ENCODE measurements at regions not wholly inside any gene's neighbourhood (a gene's known extent, or its start where the extent isn't known, plus 50 kb on each side); places are given as distances from the start of the nearest gene placed in this dataset.

GRCh38 chr11:111047374-111047773, 198.2 kb upstream of the POU2AF2 start:
- CTCF ChIA-PET, result no interaction called here
- TF ChIP-seq ARNT (IDR thresholded peaks at IDR 0.05) (no peak), TARDBP (IDR thresholded peaks at IDR 0.05) (no peak), CTBP1 (IDR thresholded peaks at IDR 0.05; ENCODE audit: borderline replicate concordance) (no peak), L3MBTL2 (conservative IDR thresholded peaks at IDR 0.05) (no peak), ZNF384 (IDR thresholded peaks at IDR 0.05) (no peak), SUZ12 (IDR thresholded peaks at IDR 0.05) (no peak), FOXK2 (IDR thresholded peaks at IDR 0.05) (no peak), LEF1 (IDR thresholded peaks at IDR 0.05; ENCODE audit: borderline replicate concordance) (no peak), SP1 (IDR thresholded peaks at IDR 0.05) (no peak), FOXM1 (IDR thresholded peaks at IDR 0.05; ENCODE audit: borderline replicate concordance) (no peak), NFRKB (IDR thresholded peaks at IDR 0.05) (no peak), ELF4 (IDR thresholded peaks at IDR 0.05) (no peak)
- POLR2A ChIA-PET, result no interaction called here
- no peak for DNase-seq (ENCODE audit: extremely low spot score)

DNA sequence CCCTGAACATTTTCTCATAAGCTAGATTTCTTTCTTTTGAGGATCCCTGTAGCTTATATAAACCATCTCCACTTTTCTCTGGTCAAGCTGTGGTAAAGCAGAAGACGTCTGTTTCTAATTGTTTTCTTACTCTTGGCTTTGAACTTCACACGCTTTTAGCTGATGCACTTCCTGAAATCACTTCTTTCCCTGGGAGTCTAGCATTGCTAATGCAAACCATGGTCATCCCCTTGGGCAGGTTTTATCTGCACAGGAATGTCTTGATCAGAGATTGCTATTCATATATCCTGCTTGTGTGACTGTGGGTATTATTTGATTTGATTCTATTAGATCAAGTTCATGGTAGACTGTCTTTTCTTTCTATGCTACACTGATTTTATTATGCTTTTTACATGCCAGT, 199.2 kb upstream of the POU2AF2 start:
- POLR2A ChIA-PET, result no interaction called here
- CTCF ChIA-PET, result no interaction called here
- no peak for DNase-seq (ENCODE audit: extremely low spot score)
- TF ChIP-seq FOXK2 (IDR thresholded peaks at IDR 0.05) (no peak), ARNT (IDR thresholded peaks at IDR 0.05) (no peak), CTBP1 (IDR thresholded peaks at IDR 0.05; ENCODE audit: borderline replicate concordance) (no peak), FOXA1 (IDR thresholded peaks at IDR 0.05) (no peak), TARDBP (IDR thresholded peaks at IDR 0.05) (no peak), FOXM1 (IDR thresholded peaks at IDR 0.05; ENCODE audit: borderline replicate concordance) (no peak), NFRKB (IDR thresholded peaks at IDR 0.05) (no peak), SP1 (IDR thresholded peaks at IDR 0.05) (no peak), PKNOX1 (IDR thresholded peaks at IDR 0.05) (no peak), L3MBTL2 (conservative IDR thresholded peaks at IDR 0.05) (no peak), ELF4 (IDR thresholded peaks at IDR 0.05) (no peak), LEF1 (IDR thresholded peaks at IDR 0.05; ENCODE audit: borderline replicate concordance) (no peak), HDGF (IDR thresholded peaks at IDR 0.05; ENCODE audit: borderline replicate concordance) (no peak), BHLHE40 (IDR thresholded peaks at IDR 0.05; ENCODE audit: borderline replicate concordance) (no peak), SUZ12 (IDR thresholded peaks at IDR 0.05) (no peak), ZNF384 (IDR thresholded peaks at IDR 0.05) (no peak)

DNA sequence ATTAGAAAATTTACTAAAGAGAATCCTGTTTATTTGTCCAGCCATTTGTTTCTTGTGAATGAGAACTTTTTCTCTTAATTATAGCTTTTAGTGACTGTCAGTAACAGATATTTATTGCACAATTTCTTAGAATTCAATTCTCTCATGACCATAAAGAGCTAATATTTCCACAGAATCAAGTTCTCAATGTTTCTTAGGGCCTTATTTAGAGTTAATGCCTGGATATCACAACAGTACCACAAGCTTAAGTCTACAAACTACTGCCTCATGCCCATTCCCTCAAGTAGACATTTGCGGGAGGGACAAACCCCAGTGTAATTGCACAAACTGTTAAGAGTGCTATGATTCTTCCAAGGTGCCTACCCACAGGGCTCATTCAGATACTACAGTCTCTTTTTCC, 199.7 kb upstream of the POU2AF2 start:
- POLR2A ChIA-PET, result no interaction called here
- CTCF ChIA-PET, result no interaction called here
- no peak for TF ChIP-seq LEF1 (IDR thresholded peaks at IDR 0.05; ENCODE audit: borderline replicate concordance)
- no peak for TF ChIP-seq FOXM1 (IDR thresholded peaks at IDR 0.05; ENCODE audit: borderline replicate concordance)
- TF ChIP-seq ELF4 (IDR thresholded peaks at IDR 0.05), result no peak
- TF ChIP-seq FOXA1 (IDR thresholded peaks at IDR 0.05), result no peak
- DNase-seq (ENCODE audit: extremely low spot score), result no peak

DNA sequence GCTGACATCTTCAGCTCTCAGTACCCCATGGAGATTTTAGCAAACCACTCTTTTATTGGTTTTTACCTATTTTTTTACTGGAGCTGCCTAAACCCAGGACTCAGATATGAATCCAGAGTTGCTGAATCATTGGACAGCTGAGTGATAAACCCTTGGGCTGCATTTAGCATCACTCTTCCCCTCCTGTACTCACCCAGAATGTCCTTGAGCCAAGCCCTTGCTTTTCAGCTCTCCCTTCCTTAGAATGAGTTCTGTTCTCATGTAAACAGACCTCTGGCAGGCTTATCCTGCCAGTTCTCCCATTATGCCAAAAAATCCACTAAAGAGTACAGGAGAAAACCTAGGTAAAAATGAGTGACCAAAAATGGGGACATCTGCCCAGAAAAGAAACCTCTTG, 200.1 kb upstream of the POU2AF2 start:
- TF ChIP-seq LEF1 (IDR thresholded peaks at IDR 0.05; ENCODE audit: borderline replicate concordance) (no peak), SUZ12 (IDR thresholded peaks at IDR 0.05) (no peak), PKNOX1 (IDR thresholded peaks at IDR 0.05) (no peak), HDGF (IDR thresholded peaks at IDR 0.05; ENCODE audit: borderline replicate concordance) (no peak), FOXK2 (IDR thresholded peaks at IDR 0.05) (no peak), CTBP1 (IDR thresholded peaks at IDR 0.05; ENCODE audit: borderline replicate concordance) (no peak)
- POLR2A ChIA-PET, result no interaction called here
- CTCF ChIA-PET, result no interaction called here
- DNase-seq (ENCODE audit: extremely low spot score), result no peak

DNA sequence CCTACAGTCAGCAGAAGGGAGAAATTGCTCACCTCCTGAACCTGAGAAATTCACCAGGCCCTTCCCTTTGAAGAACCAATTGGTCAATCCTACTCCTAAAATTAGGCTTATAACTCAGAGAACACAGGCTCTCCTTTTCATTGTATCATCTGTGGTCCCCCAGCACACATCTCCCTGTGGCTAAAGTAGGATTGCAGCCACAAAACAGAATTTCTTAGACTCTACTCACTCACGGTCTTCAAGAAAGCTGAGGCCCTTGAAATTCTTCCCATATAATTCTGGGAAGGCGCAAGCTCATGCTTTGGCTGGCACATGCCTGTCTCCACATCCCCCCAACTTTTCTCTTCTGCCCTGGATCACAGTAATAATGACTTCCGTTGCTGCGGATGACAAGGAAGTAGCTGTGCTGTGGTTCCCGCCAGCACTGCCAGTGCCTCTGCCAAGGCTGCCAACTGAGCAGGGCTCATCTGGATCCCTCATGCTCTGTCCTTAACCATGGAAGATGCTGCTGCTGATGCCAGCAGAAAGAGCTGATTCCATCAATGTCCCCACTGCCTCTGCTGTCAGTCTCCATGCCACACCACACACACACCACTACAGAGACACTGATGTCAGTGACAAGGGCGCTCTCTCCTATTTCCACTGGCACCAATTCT, 200.6 kb upstream of the POU2AF2 start:
- no peak for DNase-seq (ENCODE audit: extremely low spot score)
- CTCF ChIA-PET, result no interaction called here

GRCh38 chr11:111039982-111040381, 205.5 kb upstream of the POU2AF2 start:
- ChIA-PET POLR2A (no interaction called here), CTCF (no interaction called here)
- DNase-seq (ENCODE audit: extremely low spot score), result no peak
- no peak for TF ChIP-seq ZNF384 (IDR thresholded peaks at IDR 0.05)
- no peak for TF ChIP-seq ARNT (IDR thresholded peaks at IDR 0.05)
- TF ChIP-seq HDGF (IDR thresholded peaks at IDR 0.05; ENCODE audit: borderline replicate concordance), result no peak
- no peak for TF ChIP-seq SUZ12 (IDR thresholded peaks at IDR 0.05)
- no peak for TF ChIP-seq L3MBTL2 (conservative IDR thresholded peaks at IDR 0.05)
- no peak for TF ChIP-seq PKNOX1 (IDR thresholded peaks at IDR 0.05)
- TF ChIP-seq NFRKB (IDR thresholded peaks at IDR 0.05), result no peak
- TF ChIP-seq FOXA1 (IDR thresholded peaks at IDR 0.05), result no peak
- no peak for TF ChIP-seq LEF1 (IDR thresholded peaks at IDR 0.05; ENCODE audit: borderline replicate concordance)

More for the DNA sequence above, 200.6 kb upstream of the POU2AF2 start:
- POLR2A ChIA-PET, result no interaction called here
- TF ChIP-seq ZNF384 (IDR thresholded peaks at IDR 0.05) (no peak), HDGF (IDR thresholded peaks at IDR 0.05; ENCODE audit: borderline replicate concordance) (no peak), ELF4 (IDR thresholded peaks at IDR 0.05) (no peak), BHLHE40 (IDR thresholded peaks at IDR 0.05; ENCODE audit: borderline replicate concordance) (no peak), FOXK2 (IDR thresholded peaks at IDR 0.05) (no peak), FOXA1 (IDR thresholded peaks at IDR 0.05) (no peak), LEF1 (IDR thresholded peaks at IDR 0.05; ENCODE audit: borderline replicate concordance) (no peak), SP1 (IDR thresholded peaks at IDR 0.05) (no peak), ARNT (IDR thresholded peaks at IDR 0.05) (no peak), CTBP1 (IDR thresholded peaks at IDR 0.05; ENCODE audit: borderline replicate concordance) (no peak), PKNOX1 (IDR thresholded peaks at IDR 0.05) (no peak), FOXM1 (IDR thresholded peaks at IDR 0.05; ENCODE audit: borderline replicate concordance) (no peak), NFRKB (IDR thresholded peaks at IDR 0.05) (no peak), SUZ12 (IDR thresholded peaks at IDR 0.05) (no peak), TARDBP (IDR thresholded peaks at IDR 0.05) (no peak), L3MBTL2 (conservative IDR thresholded peaks at IDR 0.05) (no peak)
